ENCODE measurements at regions not wholly inside any gene's neighbourhood (a gene's known extent, or its start where the extent isn't known, plus 50 kb on each side); places are given as distances from the start of the nearest gene placed in this dataset.

GRCh38 chr7:85928500-85928899 lies 715.2 kb upstream of the GRM3 start:
- peaks cover 0 to 18% (median 8%) of the 10 kb centered on the region in 5 donors for H3K9me3 Mint-ChIP-seq
- H3K27ac ChIP-seq (ENCODE audit: low read depth, low read length): no peak overlapping the region
- no peak for DNase-seq
- H3K4me1 Mint-ChIP-seq: no peaks in the 10 kb centered on the region
- POLR2A ChIA-PET: no interaction called here
- no peak overlapping the region for H3K27ac Mint-ChIP-seq
- H3K36me3 Mint-ChIP-seq: no peaks in the 10 kb centered on the region
- CTCF ChIA-PET: no interaction called here
- H3K9me3 ChIP-seq (ENCODE audit: low read length): no peaks in the 10 kb centered on the region
- H3K4me1 ChIP-seq (ENCODE audit: insufficient read depth, low read length): no peaks in the 10 kb centered on the region
- H3K27me3 Mint-ChIP-seq: no peaks in the 10 kb centered on the region
- no peaks in the 10 kb centered on the region for H3K27me3 ChIP-seq (ENCODE audit: insufficient read depth, low read length, poor library complexity, severe bottlenecking)
- no peak overlapping the region for H3K4me3 ChIP-seq (ENCODE audit: low read length)
- H3K4me3 Mint-ChIP-seq: no peak overlapping the region
- no peaks in the 10 kb centered on the region for H3K36me3 ChIP-seq (ENCODE audit: insufficient read depth, low read length)

GRCh38 chr7:85927226-85927625 lies 716.5 kb upstream of the GRM3 start:
- H3K4me3 Mint-ChIP-seq: no peak overlapping the region
- Histone ChIP-seq H3K9me3 (ENCODE audit: low read length) (no peaks in the 10 kb centered on the region), H3K27ac (ENCODE audit: low read depth, low read length) (no peak overlapping the region), H3K4me3 (ENCODE audit: low read length) (no peak overlapping the region), H3K36me3 (ENCODE audit: insufficient read depth, low read length) (no peaks in the 10 kb centered on the region), H3K27me3 (ENCODE audit: insufficient read depth, low read length, poor library complexity, severe bottlenecking) (no peaks in the 10 kb centered on the region), H3K4me1 (ENCODE audit: insufficient read depth, low read length) (no peaks in the 10 kb centered on the region)
- no peaks in the 10 kb centered on the region for H3K36me3 Mint-ChIP-seq
- ChIA-PET CTCF (no interaction called here), POLR2A (no interaction called here)
- no peaks in the 10 kb centered on the region for H3K27me3 Mint-ChIP-seq
- no peak for DNase-seq
- H3K27ac Mint-ChIP-seq: no peak overlapping the region
- no peaks in the 10 kb centered on the region for H3K4me1 Mint-ChIP-seq
- H3K9me3 Mint-ChIP-seq: peaks cover 0 to 21% (median 8%) of the 10 kb centered on the region in 5 donors

- no peak overlapping the region for H3K4me3 Mint-ChIP-seq
- peaks cover 0 to 23% (median 2%) of the 10 kb centered on the region in 5 donors for H3K9me3 Mint-ChIP-seq
- no peak for DNase-seq
- Histone ChIP-seq H3K9me3 (ENCODE audit: low read length) (no peaks in the 10 kb centered on the region), H3K4me1 (ENCODE audit: insufficient read depth, low read length) (no peaks in the 10 kb centered on the region), H3K27ac (ENCODE audit: low read depth, low read length) (no peak overlapping the region), H3K27me3 (ENCODE audit: insufficient read depth, low read length, poor library complexity, severe bottlenecking) (no peaks in the 10 kb centered on the region), H3K4me3 (ENCODE audit: low read length) (no peak overlapping the region), H3K36me3 (ENCODE audit: insufficient read depth, low read length) (no peaks in the 10 kb centered on the region)
- H3K27me3 Mint-ChIP-seq: no peaks in the 10 kb centered on the region
- ChIA-PET POLR2A (no interaction called here), CTCF (no interaction called here)
- H3K36me3 Mint-ChIP-seq: no peaks in the 10 kb centered on the region
- no peak overlapping the region for H3K27ac Mint-ChIP-seq
- no peaks in the 10 kb centered on the region for H3K4me1 Mint-ChIP-seq
Measured at GRCh38 chr7:85924062-85924461, 719.6 kb upstream of the GRM3 start.

GRCh38 chr7:85916016-85916415 lies 727.7 kb upstream of the GRM3 start:
- no peaks in the 10 kb centered on the region for H3K9me3 ChIP-seq (ENCODE audit: low read length)
- ChIA-PET CTCF (no interaction called here), POLR2A (no interaction called here)
- H3K27me3 ChIP-seq (ENCODE audit: insufficient read depth, low read length, poor library complexity, severe bottlenecking): no peaks in the 10 kb centered on the region
- Mint-ChIP-seq H3K4me3 (no peak overlapping the region), H3K27ac (no peak overlapping the region), H3K27me3 (no peaks in the 10 kb centered on the region), H3K36me3 (no peaks in the 10 kb centered on the region), H3K4me1 (no peaks in the 10 kb centered on the region), H3K9me3 (peaks cover 0 to 22% (median 4%) of the 10 kb centered on the region in 5 donors)
- no peak overlapping the region for H3K4me3 ChIP-seq (ENCODE audit: low read length)
- H3K4me1 ChIP-seq (ENCODE audit: insufficient read depth, low read length): no peaks in the 10 kb centered on the region
- DNase-seq: no peak
- H3K36me3 ChIP-seq (ENCODE audit: insufficient read depth, low read length): no peaks in the 10 kb centered on the region
- H3K27ac ChIP-seq (ENCODE audit: low read depth, low read length): no peak overlapping the region

- no peak overlapping the region for H3K27ac ChIP-seq (ENCODE audit: low read depth, low read length)
- H3K36me3 Mint-ChIP-seq: no peaks in the 10 kb centered on the region
- H3K9me3 ChIP-seq (ENCODE audit: low read length): no peaks in the 10 kb centered on the region
- H3K36me3 ChIP-seq (ENCODE audit: insufficient read depth, low read length): no peaks in the 10 kb centered on the region
- no peaks in the 10 kb centered on the region for H3K27me3 ChIP-seq (ENCODE audit: insufficient read depth, low read length, poor library complexity, severe bottlenecking)
- ChIA-PET POLR2A (no interaction called here), CTCF (no interaction called here)
- no peak for DNase-seq
- H3K27ac Mint-ChIP-seq: no peak overlapping the region
- no peak overlapping the region for H3K4me3 ChIP-seq (ENCODE audit: low read length)
- H3K27me3 Mint-ChIP-seq: no peaks in the 10 kb centered on the region
- no peak overlapping the region for H3K4me3 Mint-ChIP-seq
- no peaks in the 10 kb centered on the region for H3K4me1 Mint-ChIP-seq
- H3K4me1 ChIP-seq (ENCODE audit: insufficient read depth, low read length): no peaks in the 10 kb centered on the region
- H3K9me3 Mint-ChIP-seq: peaks cover 4 to 16% (median 12%) of the 10 kb centered on the region in 5 donors
Measured at GRCh38 chr7:85914437-85914836, 727.6 kb upstream of the SEMA3D start.

- H3K27ac ChIP-seq (ENCODE audit: low read depth, low read length): no peak overlapping the region
- no peaks in the 10 kb centered on the region for H3K36me3 ChIP-seq (ENCODE audit: insufficient read depth, low read length)
- H3K36me3 Mint-ChIP-seq: no peaks in the 10 kb centered on the region
- H3K27me3 Mint-ChIP-seq: no peaks in the 10 kb centered on the region
- ChIA-PET CTCF (no interaction called here), POLR2A (no interaction called here)
- H3K4me1 ChIP-seq (ENCODE audit: insufficient read depth, low read length): no peaks in the 10 kb centered on the region
- H3K27me3 ChIP-seq (ENCODE audit: insufficient read depth, low read length, poor library complexity, severe bottlenecking): no peaks in the 10 kb centered on the region
- no peaks in the 10 kb centered on the region for H3K4me1 Mint-ChIP-seq
- no peak overlapping the region for H3K4me3 ChIP-seq (ENCODE audit: low read length)
- no peak for DNase-seq
- H3K27ac Mint-ChIP-seq: no peak overlapping the region
- peaks cover 15 to 24% (median 19%) of the 10 kb centered on the region in 5 donors for H3K9me3 Mint-ChIP-seq
- no peaks in the 10 kb centered on the region for H3K9me3 ChIP-seq (ENCODE audit: low read length)
- no peak overlapping the region for H3K4me3 Mint-ChIP-seq
Measured at GRCh38 chr7:85908051-85908450, 721.2 kb upstream of the SEMA3D start.

- Mint-ChIP-seq H3K4me1 (no peaks in the 10 kb centered on the region), H3K4me3 (no peak overlapping the region), H3K27ac (no peak overlapping the region), H3K9me3 (peaks cover 0 to 32% (median 6%) of the 10 kb centered on the region in 5 donors), H3K27me3 (no peaks in the 10 kb centered on the region), H3K36me3 (no peaks in the 10 kb centered on the region)
- Histone ChIP-seq H3K27ac (ENCODE audit: low read depth, low read length) (no peak overlapping the region), H3K27me3 (ENCODE audit: insufficient read depth, low read length, poor library complexity, severe bottlenecking) (no peaks in the 10 kb centered on the region), H3K4me1 (ENCODE audit: insufficient read depth, low read length) (no peaks in the 10 kb centered on the region), H3K9me3 (ENCODE audit: low read length) (no peaks in the 10 kb centered on the region), H3K4me3 (ENCODE audit: low read length) (no peak overlapping the region), H3K36me3 (ENCODE audit: insufficient read depth, low read length) (no peaks in the 10 kb centered on the region)
- CTCF ChIA-PET: no interaction called here
- no peak for DNase-seq
- POLR2A ChIA-PET: no interaction called here
Measured at GRCh38 chr7:85897967-85898366, 711.1 kb upstream of the SEMA3D start.

GRCh38 chr7:85896531-85896930 lies 709.7 kb upstream of the SEMA3D start:
- CTCF ChIA-PET: no interaction called here
- H3K27ac Mint-ChIP-seq: no peak overlapping the region
- no peak overlapping the region for H3K4me3 ChIP-seq (ENCODE audit: low read length)
- H3K4me3 Mint-ChIP-seq: no peak overlapping the region
- no peak overlapping the region for H3K27ac ChIP-seq (ENCODE audit: low read depth, low read length)
- H3K27me3 ChIP-seq (ENCODE audit: insufficient read depth, low read length, poor library complexity, severe bottlenecking): no peaks in the 10 kb centered on the region
- H3K36me3 Mint-ChIP-seq: no peaks in the 10 kb centered on the region
- no peak for DNase-seq
- POLR2A ChIA-PET: no interaction called here
- H3K27me3 Mint-ChIP-seq: no peaks in the 10 kb centered on the region
- no peaks in the 10 kb centered on the region for H3K9me3 ChIP-seq (ENCODE audit: low read length)
- no peaks in the 10 kb centered on the region for H3K36me3 ChIP-seq (ENCODE audit: insufficient read depth, low read length)
- peaks cover 0 to 32% (median 6%) of the 10 kb centered on the region in 5 donors for H3K9me3 Mint-ChIP-seq
- no peaks in the 10 kb centered on the region for H3K4me1 ChIP-seq (ENCODE audit: insufficient read depth, low read length)
- H3K4me1 Mint-ChIP-seq: no peaks in the 10 kb centered on the region

GRCh38 chr7:85895835-85896234 lies 709.0 kb upstream of the SEMA3D start:
- no peaks in the 10 kb centered on the region for H3K27me3 Mint-ChIP-seq
- CTCF ChIA-PET: no interaction called here
- H3K9me3 Mint-ChIP-seq: peaks cover 0 to 32% (median 6%) of the 10 kb centered on the region in 5 donors
- Histone ChIP-seq H3K27ac (ENCODE audit: low read depth, low read length) (no peak overlapping the region), H3K4me3 (ENCODE audit: low read length) (no peak overlapping the region), H3K4me1 (ENCODE audit: insufficient read depth, low read length) (no peaks in the 10 kb centered on the region), H3K36me3 (ENCODE audit: insufficient read depth, low read length) (no peaks in the 10 kb centered on the region), H3K9me3 (ENCODE audit: low read length) (no peaks in the 10 kb centered on the region), H3K27me3 (ENCODE audit: insufficient read depth, low read length, poor library complexity, severe bottlenecking) (no peaks in the 10 kb centered on the region)
- no peak overlapping the region for H3K4me3 Mint-ChIP-seq
- H3K4me1 Mint-ChIP-seq: no peaks in the 10 kb centered on the region
- no peaks in the 10 kb centered on the region for H3K36me3 Mint-ChIP-seq
- DNase-seq: no peak
- no peak overlapping the region for H3K27ac Mint-ChIP-seq
- POLR2A ChIA-PET: no interaction called here
